ENCODE measurements at regions not wholly inside any gene's neighbourhood (a gene's known extent, or its start where the extent isn't known, plus 50 kb on each side); places are given as distances from the start of the nearest gene placed in this dataset.

DNA sequence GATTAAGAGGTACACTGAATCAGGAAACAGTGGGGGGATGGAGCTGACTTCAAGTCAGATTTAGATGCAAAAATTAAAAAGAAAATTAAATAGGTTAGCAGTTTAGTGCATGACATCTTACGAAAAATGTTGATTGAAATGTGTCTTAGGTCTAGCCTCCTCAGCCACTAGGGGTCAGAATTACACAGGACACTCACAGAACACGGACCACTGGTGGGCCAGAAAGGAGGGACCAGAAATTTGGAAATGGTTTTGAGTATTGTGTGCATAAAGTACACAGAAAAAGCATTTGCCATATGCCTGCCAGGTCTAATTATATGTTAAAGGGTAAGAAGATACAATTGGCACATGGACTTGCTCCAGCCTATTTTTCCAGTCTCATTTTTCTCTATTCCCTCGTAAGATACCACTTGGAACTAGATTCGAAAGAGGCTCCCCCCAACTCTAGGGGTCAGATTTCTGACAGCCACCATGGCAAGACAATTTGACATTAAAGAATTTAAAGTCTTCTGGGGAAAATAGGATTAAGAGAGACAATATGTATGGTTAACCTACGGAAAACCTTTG is 550.2 kb upstream of the SETBP1 start:
- peak; percentile 22 to 58 (median 44) for DNase-seq

DNA sequence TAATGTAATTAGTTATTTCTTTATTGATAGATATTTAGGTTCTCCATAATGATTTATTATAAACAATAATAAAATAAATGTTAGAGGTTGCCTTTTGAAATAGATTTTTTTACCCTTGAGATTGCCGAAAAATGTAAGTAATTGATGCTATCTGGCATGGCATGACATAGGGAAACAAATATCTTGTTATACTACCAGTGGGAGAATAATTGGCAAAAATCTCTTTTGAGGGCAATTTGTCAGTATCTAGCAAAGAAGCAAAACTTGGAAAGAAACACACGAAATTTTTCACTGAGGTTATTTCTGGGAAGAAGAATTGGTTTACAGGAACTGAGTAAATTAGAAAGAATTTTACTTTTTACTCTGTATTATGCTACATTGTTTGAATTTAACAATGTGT is 547.2 kb upstream of the SETBP1 start:
- DNase-seq = peak in 1 of 3 donors; percentile 12

DNA sequence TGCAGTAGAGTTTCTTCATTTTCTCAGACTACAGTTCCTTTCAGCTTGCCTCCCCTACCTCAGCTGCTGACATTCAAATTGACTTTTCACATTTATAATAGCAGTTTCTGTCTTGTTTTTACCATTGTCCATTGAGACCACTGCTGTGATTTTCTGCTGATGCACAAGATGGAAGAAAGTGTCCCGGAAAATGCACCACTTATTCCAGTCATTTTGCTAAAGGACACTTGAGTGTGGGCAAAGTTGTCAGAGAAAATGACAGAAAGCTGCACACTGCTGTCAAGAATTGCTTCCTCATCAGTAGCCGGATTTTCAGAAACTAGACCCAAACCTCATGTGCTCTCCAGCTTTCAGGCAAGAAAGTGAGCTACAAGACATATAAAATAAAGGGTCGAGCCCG is 546.2 kb upstream of the SETBP1 start:
- DNase-seq = no peak

- DNase-seq = no peak
Observed at GRCh38 chr18:44135741-44136140, 544.9 kb upstream of the SETBP1 start.

- DNase-seq = no peak
Observed at GRCh38 chr18:44136326-44136725, 544.4 kb upstream of the SETBP1 start.

DNA sequence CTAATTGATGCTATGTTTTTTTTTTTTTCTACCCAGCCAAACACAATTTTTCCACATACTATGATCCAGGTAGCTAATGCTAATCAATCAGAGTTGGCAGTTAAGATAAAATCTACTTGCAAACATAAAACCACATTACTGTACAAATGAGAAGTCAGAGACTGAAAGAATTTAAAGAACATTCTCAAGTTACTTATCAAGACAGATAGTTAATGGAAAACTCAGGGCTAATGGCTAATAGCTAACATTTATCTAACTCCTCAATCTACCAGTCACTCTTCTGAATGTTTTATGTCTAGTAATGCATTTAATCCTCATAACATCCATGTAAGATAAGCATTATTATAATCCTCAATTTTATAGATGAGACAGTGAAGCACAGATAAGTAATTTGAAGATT is 537.6 kb upstream of the SETBP1 start:
- DNase-seq = no peak

GRCh38 chr18:44149706-44150105 is 531.0 kb upstream of the SETBP1 start:
- peak in 2 of 3 donors; percentile 11 to 58 for DNase-seq

DNA sequence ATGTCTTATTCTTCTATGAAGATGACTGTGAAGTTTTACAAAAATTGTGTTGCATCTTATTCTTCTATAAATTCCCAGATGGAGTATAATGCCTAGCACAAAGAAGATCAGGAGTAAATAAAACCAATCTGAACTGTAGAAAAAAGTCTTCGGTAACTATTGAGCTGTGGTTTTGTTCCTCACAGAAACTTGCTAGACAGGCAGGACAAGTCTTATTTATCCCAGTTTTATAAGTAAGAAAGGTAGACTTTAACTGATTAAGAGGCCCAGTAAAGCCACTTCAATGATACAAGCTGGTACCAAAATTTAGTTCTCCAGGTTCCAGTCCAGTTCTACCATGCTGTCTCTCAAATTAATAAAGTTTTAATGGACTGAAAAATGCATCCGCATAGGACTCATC is 526.7 kb upstream of the SETBP1 start:
- no peak for DNase-seq

DNA sequence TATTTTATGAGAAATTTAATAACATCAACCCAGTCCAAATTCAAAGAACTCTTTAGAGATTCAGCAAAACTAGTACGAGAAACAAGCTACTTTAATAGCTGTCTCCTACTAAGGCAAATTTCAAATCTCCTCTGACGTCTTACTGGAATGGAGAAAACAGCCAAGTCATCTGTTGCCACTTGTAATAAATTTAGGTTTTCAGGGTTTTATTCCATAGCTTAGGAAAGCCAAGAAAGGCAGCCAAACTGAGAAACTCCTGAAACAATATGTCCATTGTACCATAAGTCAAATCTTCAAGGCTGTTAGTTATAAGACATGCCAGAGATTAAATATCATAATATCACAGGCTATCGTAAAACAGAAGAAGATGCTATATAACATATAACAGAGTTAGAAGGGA is 524.6 kb upstream of the SETBP1 start:
- DNase-seq = peak; percentile 38 to 88 (median 59)

DNA sequence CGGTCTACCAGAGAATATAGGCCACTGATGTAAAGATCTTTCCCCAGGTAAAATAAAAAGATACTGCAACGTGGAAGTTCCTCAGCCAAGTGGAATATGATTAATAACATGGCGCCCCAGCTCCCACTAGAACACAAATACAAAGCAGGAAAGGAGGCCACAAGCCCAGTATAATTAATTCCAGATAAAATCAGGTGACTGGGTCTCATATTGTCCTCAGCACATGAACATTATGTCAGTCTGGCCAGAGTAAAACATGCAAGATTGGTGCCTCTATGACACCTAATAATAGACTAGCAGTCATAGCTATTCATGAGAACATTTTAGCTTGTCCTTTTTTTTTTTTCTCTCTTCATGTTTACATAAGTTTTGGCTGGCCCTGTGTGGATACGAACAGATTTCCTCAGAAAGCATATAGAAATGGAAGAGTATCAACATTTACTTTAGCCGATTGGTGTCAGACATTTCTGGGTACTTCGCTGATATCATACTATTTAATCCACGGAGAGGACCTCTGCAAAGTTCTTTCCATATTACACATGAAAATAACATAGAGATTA is 523.8 kb upstream of the SETBP1 start:
- peak in 1 of 3 donors; percentile 55 for DNase-seq

GRCh38 chr18:44170208-44170880 is 510.3 kb upstream of the SETBP1 start:
- DNase-seq = no peak

GRCh38 chr18:44171301-44171700 is 509.4 kb upstream of the SETBP1 start:
- DNase-seq = no peak

- DNase-seq = no peak
Observed at GRCh38 chr18:44175891-44176290, 504.8 kb upstream of the SETBP1 start.

DNA sequence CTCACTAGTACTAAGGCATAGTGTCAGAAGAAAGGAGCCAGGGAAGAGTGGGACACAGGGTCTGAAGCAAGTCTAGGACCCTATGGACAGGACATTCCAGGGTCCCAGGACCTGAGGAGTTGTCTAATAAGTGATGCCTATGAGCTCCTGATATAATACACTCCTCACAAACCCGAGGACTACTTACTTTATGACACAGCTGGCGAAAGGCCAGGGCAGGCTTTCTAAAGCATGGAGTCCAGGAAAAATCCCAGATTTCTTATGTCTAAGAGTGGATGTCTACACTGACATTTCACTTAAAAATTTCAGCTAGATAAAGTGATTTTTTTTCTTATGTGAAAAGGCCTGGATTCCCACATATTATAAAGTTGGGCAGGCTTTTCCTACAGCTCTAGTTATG is 502.2 kb upstream of the SETBP1 start:
- DNase-seq = no peak

DNA sequence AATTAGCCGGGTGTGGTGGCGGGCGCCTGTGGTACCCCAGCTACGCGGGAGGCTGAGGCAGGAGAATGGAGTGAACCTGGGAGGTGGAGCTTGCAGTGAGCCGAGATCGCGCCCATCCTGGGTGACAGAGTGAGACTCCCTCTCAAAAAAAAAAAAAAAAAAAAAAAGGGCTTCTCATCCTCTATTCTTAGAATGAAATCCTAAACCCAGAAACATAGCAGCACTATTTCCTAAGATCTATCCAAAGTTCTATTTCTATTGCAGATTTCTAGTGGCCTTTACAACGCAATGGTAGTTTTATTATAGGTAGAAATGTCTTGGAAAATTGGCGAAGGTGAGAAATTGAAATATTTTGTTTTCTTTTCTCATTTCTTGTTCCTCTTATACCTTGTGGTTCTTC is 501.0 kb upstream of the SETBP1 start:
- DNase-seq = no peak

DNA sequence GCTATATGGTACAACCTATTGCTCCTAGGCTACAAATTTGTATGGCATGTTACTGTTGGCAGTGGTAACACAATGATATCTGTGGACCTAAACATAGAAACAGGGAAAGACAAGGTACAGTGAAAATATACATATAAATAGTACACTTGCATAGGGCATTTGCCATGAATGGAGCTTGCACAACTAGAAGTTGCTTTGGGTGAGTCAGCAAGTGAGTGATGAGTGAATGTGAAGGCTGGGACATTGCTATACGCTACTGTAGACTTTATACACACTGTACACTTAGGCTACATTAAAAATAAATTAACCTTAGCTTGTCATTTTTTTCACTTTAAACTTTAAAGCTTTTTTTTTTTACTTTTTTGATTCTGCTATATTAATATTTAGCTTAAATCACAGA is 500.0 kb upstream of the SETBP1 start:
- no peak for DNase-seq

- DNase-seq = no peak
Observed at GRCh38 chr18:44181951-44182747, 498.5 kb upstream of the SETBP1 start.

DNA sequence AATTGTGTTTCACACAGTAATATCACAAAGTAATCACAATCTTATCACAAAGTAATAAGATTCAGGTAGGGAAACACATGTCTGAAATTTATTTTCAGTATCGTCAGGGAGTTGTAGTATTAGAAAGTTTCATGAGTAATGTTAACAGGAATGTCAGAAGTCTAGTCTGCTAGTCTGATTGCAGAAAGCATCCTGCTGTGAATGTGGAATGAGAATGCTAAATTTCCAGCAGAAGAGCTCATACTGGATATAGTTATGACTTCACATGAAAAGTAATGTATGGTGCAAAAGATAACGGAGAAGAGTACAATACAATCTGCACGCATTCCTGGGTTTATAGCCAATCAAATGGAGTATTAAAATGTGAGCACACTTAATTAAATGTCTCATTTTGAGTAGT is 494.7 kb upstream of the SETBP1 start:
- DNase-seq = peak in 1 of 3 donors; percentile 4

- no peak for DNase-seq
Observed at GRCh38 chr18:44187090-44187489, 493.6 kb upstream of the SETBP1 start.

GRCh38 chr18:44195394-44196140 is 485.1 kb upstream of the SETBP1 start:
- no peak for DNase-seq

DNA sequence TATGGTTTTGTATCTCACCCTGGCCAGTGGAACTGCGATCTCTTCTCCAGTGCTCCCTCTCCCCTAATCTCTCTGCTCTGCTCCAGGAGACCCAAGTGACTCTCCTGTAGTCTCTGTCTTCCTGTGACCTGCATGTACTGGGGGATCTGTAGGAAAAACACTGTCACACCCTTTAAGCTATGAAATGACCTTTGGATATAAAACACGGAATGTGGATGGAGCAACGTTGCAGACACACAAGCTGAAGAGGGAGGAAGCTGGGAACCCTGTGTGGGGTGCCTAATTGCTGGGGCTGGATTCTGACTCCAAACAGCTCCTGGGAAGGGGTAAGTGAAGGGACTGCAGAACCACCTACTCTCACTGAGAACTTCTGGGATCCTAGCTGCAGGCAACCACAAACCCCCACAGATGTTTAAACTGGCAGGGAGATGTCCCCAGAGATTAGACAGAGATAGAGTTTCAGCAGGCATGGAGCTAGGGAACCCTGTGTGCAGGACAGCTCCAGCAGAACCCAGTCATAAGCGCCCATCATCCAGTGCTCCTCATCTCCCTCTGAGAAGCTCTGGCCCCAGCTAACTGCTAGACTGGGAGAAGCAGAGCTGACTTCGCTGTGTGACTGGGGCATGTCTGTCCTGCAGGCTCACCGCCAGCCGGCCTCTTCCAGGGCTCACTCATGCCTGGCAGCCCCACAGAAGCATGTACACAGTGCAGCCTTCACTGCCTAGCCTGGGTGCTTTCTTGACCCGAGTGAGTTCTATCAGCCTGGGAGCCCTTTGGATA is 482.7 kb upstream of the SETBP1 start:
- no peak for DNase-seq
